Calu3 (cell line): ENCODE measurements at regions not wholly inside any gene's neighbourhood (a gene's known extent, or its start where the extent isn't known, plus 50 kb on each side); places are given as distances from the start of the nearest gene placed in this dataset.

Experiments used
- BruUV-seq: library from RNA; stranded (reverse); fragments of 400-500 nt; replicated peaks from 2 replicates; lab custom pipeline; 2021; lab: Mats Ljungman, UMichigan
- CTCF ChIA-PET: fragments of 300-600 bp; sonication (Branson Sonifier 250); formaldehyde crosslinking; loops from one replicate; lab custom pipeline; 2022; ENCODE audit warnings: antibody characterized with exemption; lab: Charles Lee
- DNase-seq: peaks from one replicate; pipeline ENCODE4 v3.0.0; 2022
- H3K27ac Mint-ChIP-seq: one replicate; pipeline ENCODE4 v1.8.0; 2022; ENCODE audit warnings: mixed read lengths; ENCODE audit not compliant: unreplicated experiment
- H3K27me3 Mint-ChIP-seq: one replicate; pipeline ENCODE4 v1.8.0; 2022; ENCODE audit warnings: mixed read lengths; ENCODE audit not compliant: unreplicated experiment
- H3K36me3 Mint-ChIP-seq: one replicate; pipeline ENCODE4 v1.8.0; 2022; ENCODE audit warnings: mild to moderate bottlenecking, moderate library complexity, mixed read lengths; ENCODE audit not compliant: insufficient read depth, unreplicated experiment
- H3K4me1 Mint-ChIP-seq: one replicate; pipeline ENCODE4 v1.8.0; 2022; ENCODE audit warnings: mild to moderate bottlenecking, low read depth, mixed read lengths; ENCODE audit not compliant: unreplicated experiment
- H3K4me3 Mint-ChIP-seq: one replicate; pipeline ENCODE4 v1.8.0; 2022; ENCODE audit warnings: mild to moderate bottlenecking, low read depth, moderate library complexity, mixed read lengths; ENCODE audit not compliant: unreplicated experiment
- H3K9me3 Mint-ChIP-seq: one replicate; pipeline ENCODE4 v1.8.0; 2022; ENCODE audit warnings: low read depth, mixed read lengths; ENCODE audit not compliant: unreplicated experiment
- intact Hi-C: fragments of 100-400 bp; cut with micrococcal nuclease; formaldehyde crosslinking; loops from one replicate; pipeline ENCODE4 v1.10.0; 2022; ENCODE audit not compliant: unreplicated experiment
- TF ChIP-seq, protein P1 (sequence below): fragments of 200-600 bp; IDR thresholded peaks from one replicate; pipeline ENCODE4 v1.8.0; 2022; ENCODE audit warnings: antibody characterized with exemption; ENCODE audit not compliant: unreplicated experiment

- no peak for DNase-seq
- no peaks in the 10 kb centered on the region for H3K36me3 Mint-ChIP-seq
- peaks cover 13% of the 10 kb centered on the region for H3K9me3 Mint-ChIP-seq
- no TSS peak for BruUV-seq
- peaks cover 46% of the 10 kb centered on the region for H3K4me1 Mint-ChIP-seq
- H3K27ac Mint-ChIP-seq: no peak overlapping the region
- TF ChIP-seq, protein P1, sequence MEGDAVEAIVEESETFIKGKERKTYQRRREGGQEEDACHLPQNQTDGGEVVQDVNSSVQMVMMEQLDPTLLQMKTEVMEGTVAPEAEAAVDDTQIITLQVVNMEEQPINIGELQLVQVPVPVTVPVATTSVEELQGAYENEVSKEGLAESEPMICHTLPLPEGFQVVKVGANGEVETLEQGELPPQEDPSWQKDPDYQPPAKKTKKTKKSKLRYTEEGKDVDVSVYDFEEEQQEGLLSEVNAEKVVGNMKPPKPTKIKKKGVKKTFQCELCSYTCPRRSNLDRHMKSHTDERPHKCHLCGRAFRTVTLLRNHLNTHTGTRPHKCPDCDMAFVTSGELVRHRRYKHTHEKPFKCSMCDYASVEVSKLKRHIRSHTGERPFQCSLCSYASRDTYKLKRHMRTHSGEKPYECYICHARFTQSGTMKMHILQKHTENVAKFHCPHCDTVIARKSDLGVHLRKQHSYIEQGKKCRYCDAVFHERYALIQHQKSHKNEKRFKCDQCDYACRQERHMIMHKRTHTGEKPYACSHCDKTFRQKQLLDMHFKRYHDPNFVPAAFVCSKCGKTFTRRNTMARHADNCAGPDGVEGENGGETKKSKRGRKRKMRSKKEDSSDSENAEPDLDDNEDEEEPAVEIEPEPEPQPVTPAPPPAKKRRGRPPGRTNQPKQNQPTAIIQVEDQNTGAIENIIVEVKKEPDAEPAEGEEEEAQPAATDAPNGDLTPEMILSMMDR: no peak
- H3K27me3 Mint-ChIP-seq: no peaks in the 10 kb centered on the region
- intact Hi-C loops: no loop called here
- no peak overlapping the region for H3K4me3 Mint-ChIP-seq
- CTCF ChIA-PET: interaction anchor here (0.6 kb wide), 1 partner anchor 232 kb away, joined by 8 read pairs; no protein-coding TSS in a partner anchor
These were observed 219.2 kb upstream of the ELL2 start for GRCh38 chr5:96180684-96181435.

DNA sequence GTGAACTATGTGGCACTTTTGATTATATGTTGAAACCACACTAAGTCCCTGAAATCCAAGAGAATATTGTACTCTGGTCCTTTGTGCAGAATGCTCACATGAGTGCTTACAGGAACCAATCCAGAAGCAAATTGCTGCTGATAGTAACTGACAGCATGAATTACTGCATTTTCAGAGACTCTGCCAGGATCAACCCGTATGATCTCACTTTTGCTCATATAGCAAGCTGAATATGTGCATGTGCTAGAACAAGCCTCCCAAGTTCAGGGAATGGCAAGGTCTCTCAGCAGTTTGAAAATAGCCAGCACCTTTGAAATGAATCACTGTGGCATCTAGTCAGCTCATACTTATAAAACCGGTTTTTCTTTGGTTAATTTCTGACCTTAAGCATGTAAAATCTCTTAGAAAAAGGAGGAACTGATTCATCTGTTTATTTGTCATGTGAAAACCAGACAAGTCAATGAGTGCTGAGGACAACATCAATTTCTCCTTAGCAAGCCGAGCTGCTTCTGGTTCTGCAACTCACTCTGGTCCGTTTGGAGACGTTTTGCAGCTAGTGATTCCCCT, 215.7 kb upstream of the ELL2 start:
- H3K27me3 Mint-ChIP-seq: no peaks in the 10 kb centered on the region
- no peaks in the 10 kb centered on the region for H3K36me3 Mint-ChIP-seq
- H3K9me3 Mint-ChIP-seq: peaks cover 6% of the 10 kb centered on the region
- peak overlapping the region; percentile 48 for H3K4me3 Mint-ChIP-seq
- no TSS peak for BruUV-seq
- peak; percentile 55 for DNase-seq
- peaks cover 51% of the 10 kb centered on the region for H3K4me1 Mint-ChIP-seq
- intact Hi-C loops: loop anchor here (1.0 to 10.0 kb wide), 6 partner anchors 83 to 320 kb away; partner anchors contain the start of gene ELL2
- CTCF ChIA-PET: interaction anchor here (0.5 to 1.6 kb wide), 5 partner anchors 22 to 285 kb away, joined by 3 to 10 read pairs (median 3); no protein-coding TSS in a partner anchor
- H3K27ac Mint-ChIP-seq: peak overlapping the region; percentile 68
- TF ChIP-seq, protein P1: no peak

DNA sequence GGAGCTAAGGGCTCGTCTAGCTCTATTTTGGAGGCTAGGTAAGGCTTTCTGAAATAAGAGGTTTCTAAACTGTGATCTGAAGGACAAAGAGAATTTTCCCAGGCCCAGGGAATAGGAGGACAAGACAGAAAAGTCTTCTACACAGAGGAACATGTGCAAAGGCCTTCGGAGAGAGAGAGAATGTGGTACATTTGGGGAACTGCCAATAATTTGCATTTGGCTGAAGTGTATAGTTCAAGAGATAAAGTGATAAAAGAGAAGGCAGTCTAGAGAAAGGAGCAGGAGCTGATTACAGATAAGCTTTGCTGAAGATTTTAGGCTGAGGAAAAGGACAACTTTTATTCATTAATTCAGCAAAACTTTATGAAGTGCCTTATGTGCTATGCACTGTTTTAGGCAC, 214.4 kb upstream of the ELL2 start:
- Mint-ChIP-seq H3K36me3 (no peaks in the 10 kb centered on the region), H3K4me1 (peaks cover 48% of the 10 kb centered on the region), H3K27me3 (no peaks in the 10 kb centered on the region), H3K9me3 (peaks cover 9% of the 10 kb centered on the region), H3K4me3 (no peak overlapping the region), H3K27ac (peak overlapping the region; percentile 7)
- TF ChIP-seq, protein P1: no peak
- no peak for DNase-seq
- BruUV-seq: no TSS peak
- intact Hi-C loops: loop anchor here (2.0 to 10.0 kb wide), 5 partner anchors 81 to 319 kb away; partner anchors contain the start of gene ELL2
- CTCF ChIA-PET: no interaction called here

DNA sequence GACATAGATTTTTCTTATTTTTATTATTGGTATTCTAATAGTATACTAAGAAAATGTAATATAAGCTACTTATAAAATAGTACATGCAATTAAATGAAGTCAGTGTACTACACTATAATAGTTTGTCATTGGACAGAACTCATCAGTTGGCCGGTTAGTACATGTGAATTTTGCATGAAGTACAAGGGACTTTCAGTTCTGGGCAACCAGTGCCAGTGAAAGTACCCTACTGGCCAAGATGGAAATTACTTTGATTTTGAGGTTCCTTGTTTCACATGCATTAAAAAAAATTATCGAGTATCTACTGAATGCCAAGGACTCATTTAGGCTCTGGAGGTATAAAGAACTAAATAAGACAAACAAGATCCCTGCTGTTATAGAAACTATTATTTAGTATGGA, 213.4 kb upstream of the ELL2 start:
- peaks cover 9% of the 10 kb centered on the region for H3K9me3 Mint-ChIP-seq
- H3K4me3 Mint-ChIP-seq: no peak overlapping the region
- H3K27me3 Mint-ChIP-seq: no peaks in the 10 kb centered on the region
- peaks cover 39% of the 10 kb centered on the region for H3K4me1 Mint-ChIP-seq
- intact Hi-C loops: loop anchor here (5.0 to 10.0 kb wide), 3 partner anchors 280 to 318 kb away; no protein-coding TSS in a partner anchor
- TF ChIP-seq, protein P1: peak; percentile 29
- no peaks in the 10 kb centered on the region for H3K36me3 Mint-ChIP-seq
- no peak for DNase-seq
- no peak overlapping the region for H3K27ac Mint-ChIP-seq
- BruUV-seq: no TSS peak
- CTCF ChIA-PET: no interaction called here
